OCI-LY3 (cell line): ENCODE measurements at regions not wholly inside any gene's neighbourhood (a gene's known extent, or its start where the extent isn't known, plus 50 kb on each side); places are given as distances from the start of the nearest gene placed in this dataset.

Experiments used
- H2AFZ ChIP-seq: fragments of 200-600, 300-600 bp; shearing (Covaris generic); 2 replicates; pipeline ENCODE4 v1.6.0; 2014; ENCODE audit warnings: antibody characterized with exemption, low read depth, low read length
- H3K27ac ChIP-seq: fragments of 200-600, 300-600 bp; sonication (generic); 2 replicates; pipeline ENCODE4 v1.5.1; 2014; ENCODE audit warnings: mild to moderate bottlenecking, low read length, moderate library complexity, mixed read lengths
- H3K27me3 ChIP-seq: fragments of 200-600, 300-600 bp; sonication (generic); 2 replicates; pipeline ENCODE4 v1.6.1; 2014; ENCODE audit warnings: low read depth, low read length, mixed read lengths
- H3K36me3 ChIP-seq: fragments of 200-600, 300-600 bp; sonication (generic); replicated peaks from 2 replicates; pipeline ENCODE3; 2014; ENCODE audit warnings: low read depth, low read length, mixed read lengths
- H3K4me1 ChIP-seq: fragments of 300-600, 200-600 bp; sonication (generic); 2 replicates; pipeline ENCODE4 v1.6.1; 2014; ENCODE audit warnings: low read length, mixed read lengths
- H3K4me2 ChIP-seq: fragments of 200-600, 300-600 bp; sonication (generic); 2 replicates; pipeline ENCODE4 v1.6.1; 2014; ENCODE audit warnings: low read length, mixed read lengths
- H3K4me3 ChIP-seq: fragments of 300-600, 200-600 bp; sonication (generic); 2 replicates; pipeline ENCODE4 v1.5.1; 2014; ENCODE audit warnings: antibody characterized with exemption, mild to moderate bottlenecking, low read length, moderate library complexity
- H3K79me2 ChIP-seq: fragments of 300-600, 200-600 bp; shearing (Covaris generic); 2 replicates; pipeline ENCODE4 v1.6.1; 2014; ENCODE audit warnings: mild to moderate bottlenecking, low read length, mixed read lengths
- H3K9ac ChIP-seq: fragments of 300-600, 200-600 bp; shearing (Covaris generic); 2 replicates; pipeline ENCODE4 v1.6.0; 2014; ENCODE audit warnings: mild to moderate bottlenecking, low read length, moderate library complexity
- H3K9me3 ChIP-seq: fragments of 200-600, 300-600 bp; shearing (Covaris generic); 2 replicates; pipeline ENCODE4 v1.6.1; 2014; ENCODE audit warnings: low read length, mixed read lengths; ENCODE audit not compliant: insufficient read depth
- H4K20me1 ChIP-seq: fragments of 200-600, 300-600 bp; sonication (generic); 2 replicates; pipeline ENCODE4 v1.6.1; 2016; ENCODE audit warnings: low read length, mixed read lengths; ENCODE audit not compliant: insufficient read depth
- EZH2phosphoT487 ChIP-seq: fragments of 200-600 bp; shearing (Covaris generic); IDR thresholded peaks from 2 replicates; pipeline ENCODE4 v1.6.1; 2018; ENCODE audit warnings: antibody characterized with exemption, mixed run types, low read depth
- TF ChIP-seq, protein P1 (sequence below): fragments of 200-600, 300-600 bp; sonication (generic); IDR thresholded peaks from 2 replicates; pipeline ENCODE4 v1.5.1; 2014; ENCODE audit warnings: antibody characterized with exemption, low read length, low read depth

DNA sequence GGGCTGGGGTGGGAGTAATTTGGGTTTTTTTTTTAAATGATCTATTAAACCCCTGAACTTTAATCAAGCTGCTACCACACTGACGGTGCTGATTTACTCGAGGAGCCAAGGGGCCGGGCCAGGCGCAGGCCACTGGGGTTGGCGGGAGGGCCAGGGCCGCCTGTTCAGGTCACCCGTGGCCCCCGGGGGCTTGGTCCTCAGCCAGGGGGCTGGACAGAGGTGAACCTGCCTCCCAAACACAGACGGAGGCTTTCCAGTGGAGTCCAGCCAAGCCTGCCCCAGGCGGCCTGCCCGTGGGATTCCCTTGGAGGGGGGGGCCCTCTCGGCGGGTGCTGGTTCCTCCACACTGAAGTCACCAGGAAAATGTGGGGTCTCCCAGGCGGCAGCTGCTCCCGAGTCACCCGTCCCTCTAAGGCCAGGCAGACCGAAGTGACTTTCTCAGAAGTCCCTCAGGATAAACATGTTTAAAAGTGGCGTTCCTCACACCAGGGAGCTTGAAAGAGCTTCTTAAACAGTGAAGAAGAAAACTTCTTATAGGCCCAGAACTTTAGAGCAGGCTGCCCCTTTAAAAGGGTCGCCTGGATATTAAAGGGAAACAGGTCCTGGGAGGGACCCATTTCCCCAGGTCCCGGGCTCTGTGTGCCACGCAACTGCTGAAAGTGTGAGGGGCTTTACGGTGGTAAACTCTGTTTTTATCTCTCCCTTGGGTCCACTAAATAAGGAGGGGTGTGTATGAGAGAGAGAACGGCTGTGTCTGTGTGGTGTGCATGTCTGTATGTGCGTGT is 167.2 kb upstream of the GSC start:
- H3K4me1 ChIP-seq: no peaks in the 10 kb centered on the region
- TF ChIP-seq, protein P1, sequence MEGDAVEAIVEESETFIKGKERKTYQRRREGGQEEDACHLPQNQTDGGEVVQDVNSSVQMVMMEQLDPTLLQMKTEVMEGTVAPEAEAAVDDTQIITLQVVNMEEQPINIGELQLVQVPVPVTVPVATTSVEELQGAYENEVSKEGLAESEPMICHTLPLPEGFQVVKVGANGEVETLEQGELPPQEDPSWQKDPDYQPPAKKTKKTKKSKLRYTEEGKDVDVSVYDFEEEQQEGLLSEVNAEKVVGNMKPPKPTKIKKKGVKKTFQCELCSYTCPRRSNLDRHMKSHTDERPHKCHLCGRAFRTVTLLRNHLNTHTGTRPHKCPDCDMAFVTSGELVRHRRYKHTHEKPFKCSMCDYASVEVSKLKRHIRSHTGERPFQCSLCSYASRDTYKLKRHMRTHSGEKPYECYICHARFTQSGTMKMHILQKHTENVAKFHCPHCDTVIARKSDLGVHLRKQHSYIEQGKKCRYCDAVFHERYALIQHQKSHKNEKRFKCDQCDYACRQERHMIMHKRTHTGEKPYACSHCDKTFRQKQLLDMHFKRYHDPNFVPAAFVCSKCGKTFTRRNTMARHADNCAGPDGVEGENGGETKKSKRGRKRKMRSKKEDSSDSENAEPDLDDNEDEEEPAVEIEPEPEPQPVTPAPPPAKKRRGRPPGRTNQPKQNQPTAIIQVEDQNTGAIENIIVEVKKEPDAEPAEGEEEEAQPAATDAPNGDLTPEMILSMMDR: no peak
- no peak for TF ChIP-seq EZH2phosphoT487
- H3K9ac ChIP-seq: no peak overlapping the region
- no peak overlapping the region for H3K4me3 ChIP-seq
- no peak overlapping the region for H3K4me2 ChIP-seq
- H4K20me1 ChIP-seq: no peaks in the 10 kb centered on the region
- H3K9me3 ChIP-seq: no peaks in the 10 kb centered on the region
- no peaks in the 10 kb centered on the region for H3K36me3 ChIP-seq
- H2AFZ ChIP-seq: no peak overlapping the region
- no peak overlapping the region for H3K27ac ChIP-seq
- no peaks in the 10 kb centered on the region for H3K79me2 ChIP-seq
- peaks cover 12% of the 10 kb centered on the region for H3K27me3 ChIP-seq

DNA sequence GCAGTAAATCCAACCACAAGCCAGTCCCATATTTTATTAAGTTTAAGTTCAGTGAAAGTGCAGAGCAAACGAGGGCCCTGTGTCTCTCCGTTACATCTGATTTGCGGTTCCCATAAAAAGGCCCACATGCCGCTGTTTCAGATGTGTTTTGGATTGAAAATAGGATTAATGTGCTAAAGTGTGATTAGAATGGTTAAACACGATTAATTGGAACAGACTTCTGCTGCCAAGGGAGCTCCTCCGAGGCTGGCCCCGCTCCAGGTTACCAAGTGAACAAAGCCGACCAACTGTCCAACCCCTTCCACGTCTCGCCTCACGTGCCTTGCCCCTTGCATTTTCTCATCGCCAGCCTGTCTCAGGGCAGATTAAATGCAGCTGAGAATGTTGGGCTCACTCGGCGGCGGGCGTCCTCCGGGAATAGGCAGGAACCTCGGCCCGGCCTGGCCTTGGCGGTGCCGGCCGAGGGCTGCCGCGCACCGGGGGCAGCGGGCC is 166.5 kb upstream of the GSC start:
- no peaks in the 10 kb centered on the region for H4K20me1 ChIP-seq
- no peak overlapping the region for H2AFZ ChIP-seq
- peaks cover 17% of the 10 kb centered on the region for H3K27me3 ChIP-seq
- no peak overlapping the region for H3K9ac ChIP-seq
- no peaks in the 10 kb centered on the region for H3K9me3 ChIP-seq
- H3K4me2 ChIP-seq: no peak overlapping the region
- H3K4me1 ChIP-seq: no peaks in the 10 kb centered on the region
- H3K27ac ChIP-seq: no peak overlapping the region
- TF ChIP-seq, protein P1: no peak
- no peak for TF ChIP-seq EZH2phosphoT487
- no peak overlapping the region for H3K4me3 ChIP-seq
- no peaks in the 10 kb centered on the region for H3K79me2 ChIP-seq
- H3K36me3 ChIP-seq: no peaks in the 10 kb centered on the region

DNA sequence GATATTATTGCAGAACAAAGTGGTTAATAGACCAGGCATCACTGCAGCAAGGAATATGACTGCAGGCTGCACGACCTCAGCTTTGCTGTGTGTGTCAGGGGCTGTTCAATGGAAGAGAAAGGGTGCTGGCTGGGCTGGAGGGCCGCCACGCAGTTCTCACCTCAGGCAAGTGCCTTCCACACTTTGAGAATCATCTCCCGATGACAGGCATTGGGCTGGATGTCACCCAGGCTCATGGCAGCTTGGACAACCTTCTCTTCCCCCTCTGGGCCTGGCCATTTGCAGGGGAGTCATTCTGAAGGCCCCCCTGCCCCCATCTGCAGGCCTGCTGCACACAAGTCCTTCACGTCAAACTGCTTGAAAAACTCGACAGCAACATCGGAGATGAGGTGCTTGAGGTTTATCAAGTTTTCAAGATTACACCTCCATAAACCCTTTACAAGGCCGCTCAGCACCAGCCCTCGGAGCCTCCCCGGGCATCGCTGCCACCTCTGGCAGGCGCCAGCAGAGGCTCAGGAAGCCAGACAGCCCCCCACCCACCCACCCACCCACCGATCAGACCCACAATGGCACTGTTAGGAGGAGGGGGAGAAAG is 165.9 kb upstream of the GSC start:
- Histone ChIP-seq H3K4me3 (no peak overlapping the region), H3K9ac (no peak overlapping the region), H3K79me2 (no peaks in the 10 kb centered on the region), H3K27me3 (peaks cover 22% of the 10 kb centered on the region), H3K27ac (no peak overlapping the region), H3K4me2 (no peak overlapping the region), H4K20me1 (no peaks in the 10 kb centered on the region), H3K36me3 (no peaks in the 10 kb centered on the region), H3K4me1 (no peaks in the 10 kb centered on the region), H3K9me3 (no peaks in the 10 kb centered on the region), H2AFZ (no peak overlapping the region)
- TF ChIP-seq, protein P1: no peak
- no peak for TF ChIP-seq EZH2phosphoT487

DNA sequence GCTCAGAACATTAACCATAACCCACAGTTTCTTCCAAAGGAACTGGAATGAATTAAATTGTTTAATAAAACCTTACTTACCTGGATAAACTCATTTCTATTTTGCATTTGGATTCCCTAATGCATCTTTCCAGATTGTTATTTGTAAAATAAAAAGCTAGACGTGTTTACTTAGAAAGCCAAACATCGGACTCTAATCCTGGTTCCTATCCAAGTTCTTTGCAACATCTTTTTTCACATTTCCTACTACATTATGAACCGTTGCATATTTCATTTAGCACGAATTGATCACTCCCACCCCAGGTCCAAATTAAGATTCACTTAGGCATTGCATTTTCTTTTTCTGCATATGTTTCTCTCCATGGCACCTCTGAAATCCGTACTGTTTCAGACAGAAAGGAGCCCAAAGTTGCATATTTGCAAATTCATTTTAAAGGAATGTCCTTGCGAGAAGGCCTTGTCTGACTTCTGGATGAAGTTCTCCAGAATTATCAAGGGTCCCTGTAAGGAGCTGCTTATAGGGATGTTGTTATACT is 164.4 kb upstream of the GSC start:
- Histone ChIP-seq H3K27ac (no peak overlapping the region), H3K4me3 (no peak overlapping the region), H3K4me2 (no peak overlapping the region), H3K36me3 (no peaks in the 10 kb centered on the region), H3K79me2 (no peaks in the 10 kb centered on the region), H3K9ac (no peak overlapping the region), H4K20me1 (no peaks in the 10 kb centered on the region), H2AFZ (no peak overlapping the region), H3K4me1 (no peaks in the 10 kb centered on the region), H3K9me3 (no peaks in the 10 kb centered on the region), H3K27me3 (peaks cover 23% of the 10 kb centered on the region)
- no peak for TF ChIP-seq EZH2phosphoT487
- TF ChIP-seq, protein P1: no peak
